AG10803 (cell line): ENCODE measurements at regions not wholly inside any gene's neighbourhood (a gene's known extent, or its start where the extent isn't known, plus 50 kb on each side); places are given as distances from the start of the nearest gene placed in this dataset.

Experiments used
- DNase-seq: peaks from one replicate; pipeline ENCODE4 v3.0.0; 2010; ENCODE audit warnings: low read depth
- H3K4me3 ChIP-seq: 2 replicates; pipeline ENCODE4 v1.5.1; 2011; ENCODE audit warnings: mild to moderate bottlenecking, low read length, control low read depth
- TF ChIP-seq, protein P1 (sequence below): conservative IDR thresholded peaks from 2 replicates; pipeline ENCODE4 v1.5.1; 2011; ENCODE audit warnings: mild to moderate bottlenecking, low read length, control low read depth, inconsistent platforms

DNA sequence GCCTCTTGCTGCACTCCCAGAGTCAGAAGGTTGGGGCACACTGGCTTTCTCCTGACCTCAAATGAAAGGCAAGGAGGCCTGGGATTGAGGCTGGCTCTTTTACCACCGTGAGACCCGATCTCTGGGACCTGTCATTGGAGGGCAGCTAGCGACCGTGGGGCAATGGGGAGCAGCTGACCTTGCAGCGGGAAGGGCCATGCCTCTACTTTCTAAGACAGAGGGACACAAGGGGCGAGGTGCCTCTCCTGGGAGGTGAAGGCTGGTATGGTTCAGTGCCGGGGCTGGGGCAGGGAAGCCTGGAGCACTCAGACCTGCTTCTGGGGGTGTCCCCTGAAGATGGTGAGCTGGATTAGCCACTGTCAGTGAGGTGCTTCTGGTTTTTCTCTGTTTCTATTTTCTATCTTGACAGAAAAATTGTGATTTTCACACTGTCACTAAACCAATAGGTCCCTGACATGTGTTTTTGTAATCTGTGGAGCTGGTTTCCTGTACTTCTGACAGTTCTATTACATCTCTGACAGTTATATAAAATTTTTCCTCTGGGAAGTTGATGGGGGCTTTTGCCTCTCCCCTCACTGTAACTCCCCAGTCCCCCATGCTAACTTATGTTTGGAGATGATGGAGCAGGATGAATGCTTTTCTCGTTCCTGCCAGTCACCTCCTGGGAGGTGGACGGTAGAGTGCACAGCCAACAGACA is 340.8 kb downstream of the RPS24 start:
- no peak overlapping the region for H3K4me3 ChIP-seq
- no peak for DNase-seq
- TF ChIP-seq, protein P1, sequence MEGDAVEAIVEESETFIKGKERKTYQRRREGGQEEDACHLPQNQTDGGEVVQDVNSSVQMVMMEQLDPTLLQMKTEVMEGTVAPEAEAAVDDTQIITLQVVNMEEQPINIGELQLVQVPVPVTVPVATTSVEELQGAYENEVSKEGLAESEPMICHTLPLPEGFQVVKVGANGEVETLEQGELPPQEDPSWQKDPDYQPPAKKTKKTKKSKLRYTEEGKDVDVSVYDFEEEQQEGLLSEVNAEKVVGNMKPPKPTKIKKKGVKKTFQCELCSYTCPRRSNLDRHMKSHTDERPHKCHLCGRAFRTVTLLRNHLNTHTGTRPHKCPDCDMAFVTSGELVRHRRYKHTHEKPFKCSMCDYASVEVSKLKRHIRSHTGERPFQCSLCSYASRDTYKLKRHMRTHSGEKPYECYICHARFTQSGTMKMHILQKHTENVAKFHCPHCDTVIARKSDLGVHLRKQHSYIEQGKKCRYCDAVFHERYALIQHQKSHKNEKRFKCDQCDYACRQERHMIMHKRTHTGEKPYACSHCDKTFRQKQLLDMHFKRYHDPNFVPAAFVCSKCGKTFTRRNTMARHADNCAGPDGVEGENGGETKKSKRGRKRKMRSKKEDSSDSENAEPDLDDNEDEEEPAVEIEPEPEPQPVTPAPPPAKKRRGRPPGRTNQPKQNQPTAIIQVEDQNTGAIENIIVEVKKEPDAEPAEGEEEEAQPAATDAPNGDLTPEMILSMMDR: no peak

- TF ChIP-seq, protein P1: no peak
- H3K4me3 ChIP-seq: no peak overlapping the region
- DNase-seq: no peak
Measured at GRCh38 chr10:78375854-78376785, 342.5 kb downstream of the RPS24 start.

DNA sequence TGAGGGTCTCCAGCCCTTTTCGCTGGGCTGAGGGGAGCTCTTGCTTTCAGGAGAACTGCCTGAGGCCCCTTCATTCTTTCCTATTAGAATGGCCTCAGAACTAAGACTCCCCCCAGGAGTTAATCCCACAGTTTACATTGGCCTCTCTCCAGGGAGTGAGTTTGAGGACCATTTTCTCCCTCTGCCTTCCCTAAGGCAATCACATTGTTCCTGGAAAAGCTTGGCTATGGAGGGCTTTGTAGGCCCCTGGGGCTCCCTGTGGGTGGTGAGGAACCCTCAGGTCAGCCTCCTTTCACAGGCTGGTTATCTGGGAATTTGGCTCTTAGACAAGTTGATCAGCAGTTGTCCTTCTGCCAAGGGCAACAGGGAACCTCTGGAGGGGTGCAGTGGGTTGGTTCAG is 343.7 kb downstream of the RPS24 start:
- DNase-seq: no peak
- H3K4me3 ChIP-seq: no peak overlapping the region
- TF ChIP-seq, protein P1: no peak

DNA sequence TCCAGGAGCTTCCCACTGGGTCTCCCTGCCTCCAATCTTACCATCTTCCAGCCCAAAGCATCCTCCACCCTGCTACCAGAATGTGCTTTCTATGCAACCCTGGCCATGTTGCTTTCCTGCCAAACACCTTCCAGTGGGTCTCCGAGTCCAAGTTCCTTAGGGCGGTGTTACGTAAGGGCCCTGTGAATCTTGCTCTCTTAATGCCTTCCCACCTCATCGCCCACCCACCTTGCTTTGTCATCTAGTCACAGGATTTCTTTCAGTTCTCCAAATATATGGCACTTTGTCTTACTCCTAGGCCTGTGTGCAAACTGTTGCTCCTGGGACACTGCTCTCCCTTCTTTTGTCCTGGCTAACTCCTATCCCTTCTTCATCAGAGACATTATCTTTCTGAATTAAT is 344.5 kb downstream of the RPS24 start:
- H3K4me3 ChIP-seq: no peak overlapping the region
- TF ChIP-seq, protein P1: no peak
- no peak for DNase-seq

GRCh38 chr10:78381107-78381506 is 347.4 kb downstream of the RPS24 start:
- H3K4me3 ChIP-seq: no peak overlapping the region
- TF ChIP-seq, protein P1: peak; percentile 20; the same call in 1 of the 2 replicates
- DNase-seq: no peak

- TF ChIP-seq, protein P1: no peak
- DNase-seq: no peak
- no peak overlapping the region for H3K4me3 ChIP-seq
Measured at GRCh38 chr10:78382047-78382446, 348.4 kb downstream of the RPS24 start.
